GM12872 (cell line): ENCODE measurements at regions not wholly inside any gene's neighbourhood (a gene's known extent, or its start where the extent isn't known, plus 50 kb on each side); places are given as distances from the start of the nearest gene placed in this dataset.

Experiments used
- TF ChIP-seq, protein P1 (sequence below): IDR thresholded peaks from 3 replicates; pipeline ENCODE4 v1.5.1; 2011; ENCODE audit warnings: low read depth, mild to moderate bottlenecking, low read length, moderate library complexity; ENCODE audit not compliant: insufficient read depth

GRCh38 chr11:19513253-19513652 is 199.4 kb upstream of the NAV2 start:
- TF ChIP-seq, protein P1, sequence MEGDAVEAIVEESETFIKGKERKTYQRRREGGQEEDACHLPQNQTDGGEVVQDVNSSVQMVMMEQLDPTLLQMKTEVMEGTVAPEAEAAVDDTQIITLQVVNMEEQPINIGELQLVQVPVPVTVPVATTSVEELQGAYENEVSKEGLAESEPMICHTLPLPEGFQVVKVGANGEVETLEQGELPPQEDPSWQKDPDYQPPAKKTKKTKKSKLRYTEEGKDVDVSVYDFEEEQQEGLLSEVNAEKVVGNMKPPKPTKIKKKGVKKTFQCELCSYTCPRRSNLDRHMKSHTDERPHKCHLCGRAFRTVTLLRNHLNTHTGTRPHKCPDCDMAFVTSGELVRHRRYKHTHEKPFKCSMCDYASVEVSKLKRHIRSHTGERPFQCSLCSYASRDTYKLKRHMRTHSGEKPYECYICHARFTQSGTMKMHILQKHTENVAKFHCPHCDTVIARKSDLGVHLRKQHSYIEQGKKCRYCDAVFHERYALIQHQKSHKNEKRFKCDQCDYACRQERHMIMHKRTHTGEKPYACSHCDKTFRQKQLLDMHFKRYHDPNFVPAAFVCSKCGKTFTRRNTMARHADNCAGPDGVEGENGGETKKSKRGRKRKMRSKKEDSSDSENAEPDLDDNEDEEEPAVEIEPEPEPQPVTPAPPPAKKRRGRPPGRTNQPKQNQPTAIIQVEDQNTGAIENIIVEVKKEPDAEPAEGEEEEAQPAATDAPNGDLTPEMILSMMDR: no peak

DNA sequence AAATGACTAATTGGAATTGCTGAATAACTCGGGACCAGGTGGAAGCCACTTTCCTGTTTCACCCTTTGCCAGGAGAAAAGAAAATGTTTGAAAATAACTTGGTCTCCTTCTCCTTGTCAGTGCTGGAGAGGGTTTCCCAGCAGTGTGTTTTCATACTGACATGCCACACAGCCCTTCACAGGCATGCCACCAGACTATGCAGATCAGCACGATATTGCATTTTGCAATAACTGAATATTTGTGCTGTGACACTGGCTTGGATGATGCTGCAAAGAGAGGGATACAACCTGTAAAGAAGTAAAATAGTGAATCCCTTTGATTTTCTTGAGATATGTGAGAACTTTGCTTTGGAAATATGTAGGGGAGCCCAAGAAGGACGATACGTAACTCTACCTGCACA is 200.0 kb upstream of the NAV2 start:
- TF ChIP-seq, protein P1: no peak

DNA sequence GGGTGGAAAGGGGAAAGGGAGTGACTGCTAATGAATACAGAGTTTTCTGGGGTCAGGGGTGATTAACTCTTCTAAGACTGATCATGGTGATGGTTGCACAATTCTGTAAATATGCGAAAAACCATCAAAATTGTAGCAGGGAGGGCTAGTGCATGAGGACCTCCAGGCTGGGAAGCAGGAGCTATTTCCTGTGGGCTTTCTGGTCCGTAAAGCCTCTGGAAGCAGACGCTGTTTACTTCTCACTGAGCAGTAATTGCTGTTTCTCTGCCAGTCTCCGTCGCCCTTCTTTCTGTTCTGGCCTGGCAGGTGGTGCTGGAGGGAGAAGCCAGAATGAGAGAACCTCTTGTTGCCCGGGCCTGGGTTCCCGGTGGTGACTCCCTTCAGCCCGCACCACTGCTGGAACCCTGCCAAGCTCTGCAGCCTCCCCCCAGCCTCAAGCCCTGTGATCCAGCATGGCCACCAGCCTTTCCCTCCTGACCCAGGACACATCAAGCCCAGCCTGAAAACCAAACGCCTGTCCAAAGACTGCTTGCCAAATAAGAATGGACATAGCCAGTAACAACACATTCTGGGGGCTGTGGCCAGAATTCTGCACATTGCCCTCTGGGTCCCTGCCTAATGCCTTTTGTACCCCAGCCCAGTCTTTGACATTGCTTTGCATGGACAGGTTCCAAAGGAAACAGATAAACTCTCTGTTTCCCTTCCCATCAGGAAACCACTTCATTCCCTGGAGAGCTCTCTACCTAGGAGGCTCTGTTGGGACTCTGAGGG is 201.0 kb upstream of the NAV2 start:
- TF ChIP-seq, protein P1: no peak

DNA sequence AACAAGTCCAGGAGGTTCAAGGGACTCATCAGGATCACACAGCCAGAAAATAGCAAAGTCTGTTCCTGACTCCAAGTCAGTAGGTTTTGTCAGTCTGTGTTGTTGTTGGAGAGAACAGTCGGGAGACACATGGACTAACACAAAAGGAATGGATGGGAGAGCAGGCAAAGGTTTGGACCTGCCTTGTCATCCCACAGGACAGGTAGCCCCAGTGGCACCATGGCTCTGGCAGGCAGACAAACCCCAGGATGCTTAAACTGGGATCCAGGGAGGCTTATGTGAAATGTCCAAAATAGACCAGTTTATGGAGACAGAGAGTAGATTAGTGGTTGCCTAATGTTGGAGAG is 201.6 kb upstream of the NAV2 start:
- TF ChIP-seq, protein P1: no peak

GRCh38 chr11:19510468-19510867 is 202.2 kb upstream of the NAV2 start:
- TF ChIP-seq, protein P1: no peak

DNA sequence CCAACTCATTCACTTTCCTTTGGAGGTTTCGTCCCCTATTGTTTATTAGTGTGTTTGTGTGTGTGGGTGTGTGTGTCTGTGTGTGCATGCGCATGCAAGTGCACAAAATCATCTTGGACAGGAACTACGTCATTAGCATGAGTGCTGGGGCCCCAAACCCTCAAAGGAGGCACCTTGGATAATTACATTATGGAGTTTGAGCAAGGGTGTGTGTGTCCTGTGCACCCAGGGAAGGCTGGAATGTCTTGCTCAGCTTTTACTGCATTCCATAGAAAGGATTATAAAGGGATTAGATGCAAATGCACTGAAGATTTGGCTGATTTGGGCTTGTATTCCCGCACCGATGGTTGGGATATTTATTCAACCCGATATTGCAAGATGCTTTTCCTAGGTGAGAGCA is 203.4 kb upstream of the NAV2 start:
- TF ChIP-seq, protein P1: no peak

DNA sequence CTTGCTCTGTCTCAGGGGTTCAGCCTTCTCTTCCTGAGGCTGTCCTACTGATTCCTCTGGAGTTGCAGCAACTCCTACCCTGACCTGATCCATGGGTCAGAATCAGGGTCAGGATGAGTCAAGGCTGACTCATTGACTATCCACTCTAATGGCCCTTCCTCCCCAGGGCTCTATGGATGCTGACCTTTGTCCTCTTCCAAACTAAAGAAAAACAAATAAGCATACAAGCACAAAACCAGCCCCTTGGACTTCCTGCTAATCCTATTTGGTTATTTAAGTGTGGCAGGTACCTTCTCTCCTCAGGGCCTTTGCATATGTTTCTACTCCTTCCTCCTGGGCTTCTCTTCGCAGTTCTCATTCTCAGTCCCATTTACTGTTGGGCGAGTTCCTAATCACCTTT is 204.5 kb upstream of the NAV2 start:
- TF ChIP-seq, protein P1: no peak
